GM18858 (cell line): ENCODE measurements at regions not wholly inside any gene's neighbourhood (a gene's known extent, or its start where the extent isn't known, plus 50 kb on each side); places are given as distances from the start of the nearest gene placed in this dataset.

Experiments
- ATAC-seq: cut with Tn5 transposase; IDR thresholded peaks from one replicate; pipeline ENCODE4 v1.9.1; 2021; ENCODE audit not compliant: unreplicated experiment

DNA sequence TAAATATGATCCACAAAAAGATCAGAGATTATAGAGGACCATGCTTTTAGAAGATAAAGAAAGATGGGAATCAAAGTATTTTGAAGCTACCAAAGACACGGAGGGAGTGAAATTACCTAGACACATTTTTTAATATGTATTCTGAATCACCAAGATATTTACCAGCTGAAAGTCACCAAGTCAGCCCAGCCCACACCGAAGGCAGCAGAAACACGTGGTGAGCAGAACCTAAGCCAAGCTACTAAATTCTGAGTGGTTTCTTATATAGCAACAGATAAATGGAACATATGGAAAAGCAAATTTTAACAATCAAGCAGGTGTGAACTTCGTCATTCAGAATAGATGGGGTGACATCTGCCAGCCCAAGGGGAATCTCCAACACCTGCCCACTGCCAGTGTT is 134.7 kb upstream of the AKR1E2 start:
- no peak for ATAC-seq

DNA sequence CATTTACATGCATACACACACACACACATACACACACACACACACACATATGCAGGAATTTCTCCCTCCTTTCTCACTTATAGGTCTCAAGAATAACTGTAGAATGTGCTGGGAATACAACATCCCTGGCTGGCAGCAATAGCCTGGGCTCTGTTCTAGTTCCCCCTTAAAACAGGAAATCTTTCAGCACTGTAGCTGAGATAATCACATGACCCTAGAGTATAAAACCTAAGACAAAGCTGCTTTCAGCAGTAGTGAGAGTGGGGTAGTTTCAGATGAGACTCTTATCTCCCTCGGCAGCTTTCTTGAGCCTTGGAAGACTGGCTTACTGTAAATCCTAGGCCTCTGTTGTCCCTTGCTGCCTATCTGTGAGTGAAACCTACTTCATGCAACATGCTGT is 137.4 kb upstream of the AKR1E2 start:
- ATAC-seq = no peak

DNA sequence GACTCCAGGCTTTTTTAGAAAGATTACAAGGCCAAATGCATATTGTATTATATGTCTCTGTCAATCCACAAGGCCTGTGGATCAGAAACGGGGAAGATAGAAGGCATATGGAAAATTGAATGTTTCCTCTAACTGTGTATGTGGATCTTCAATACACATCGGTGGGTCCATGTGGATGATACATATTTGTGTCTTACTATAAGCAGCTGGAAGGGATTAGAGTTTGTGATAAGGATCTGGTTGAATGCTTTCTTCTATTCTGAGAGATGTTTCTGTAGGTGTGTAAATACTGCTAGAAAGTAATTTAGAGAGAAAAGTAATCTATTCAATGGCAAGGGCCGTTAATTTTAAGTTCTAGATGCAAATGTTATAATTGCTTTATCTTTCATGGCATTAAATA is 137.8 kb upstream of the AKR1E2 start:
- no peak for ATAC-seq

GRCh38 chr10:4687397-4687796 is 138.6 kb upstream of the AKR1E2 start:
- ATAC-seq = no peak

GRCh38 chr10:4686644-4686996 is 139.4 kb upstream of the AKR1E2 start:
- no peak for ATAC-seq

DNA sequence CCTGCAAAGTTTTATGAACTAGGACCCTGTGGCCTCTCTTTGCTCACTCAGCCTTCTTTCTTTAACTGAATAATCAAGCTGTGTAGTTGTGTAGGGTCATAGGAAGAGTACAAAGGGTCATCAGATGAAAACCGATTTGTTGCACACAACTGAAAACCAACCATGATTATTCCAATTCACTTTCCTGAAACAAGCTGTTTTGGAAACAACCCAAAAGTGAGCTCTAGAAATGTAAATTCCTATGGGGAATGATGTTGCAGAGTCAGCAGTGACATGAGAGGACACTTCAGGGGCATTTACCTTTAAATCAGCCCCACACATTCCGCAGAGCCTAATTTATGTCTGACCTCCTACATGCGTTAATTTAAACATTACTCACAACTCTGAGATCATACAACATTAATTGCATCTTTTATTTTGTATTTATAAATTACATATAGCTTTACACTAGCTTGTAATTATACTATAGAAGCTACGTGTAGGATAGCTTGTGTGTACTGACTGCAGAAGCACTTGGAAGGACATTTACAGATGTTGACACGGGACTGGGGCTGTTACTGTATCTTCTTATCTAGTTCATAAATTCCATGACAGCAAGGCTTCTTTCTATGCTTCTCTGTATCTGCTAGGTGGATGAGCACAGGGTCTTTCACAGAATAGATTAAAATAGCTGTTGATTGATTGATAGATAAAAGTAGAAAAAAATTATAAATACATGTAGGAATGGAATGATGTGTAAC is 139.9 kb upstream of the AKR1E2 start:
- ATAC-seq = no peak

GRCh38 chr10:4685491-4685890 is 140.5 kb upstream of the AKR1E2 start:
- ATAC-seq = no peak

- no peak for ATAC-seq
These were observed 141.6 kb upstream of the AKR1E2 start for GRCh38 chr10:4684434-4684833.

DNA sequence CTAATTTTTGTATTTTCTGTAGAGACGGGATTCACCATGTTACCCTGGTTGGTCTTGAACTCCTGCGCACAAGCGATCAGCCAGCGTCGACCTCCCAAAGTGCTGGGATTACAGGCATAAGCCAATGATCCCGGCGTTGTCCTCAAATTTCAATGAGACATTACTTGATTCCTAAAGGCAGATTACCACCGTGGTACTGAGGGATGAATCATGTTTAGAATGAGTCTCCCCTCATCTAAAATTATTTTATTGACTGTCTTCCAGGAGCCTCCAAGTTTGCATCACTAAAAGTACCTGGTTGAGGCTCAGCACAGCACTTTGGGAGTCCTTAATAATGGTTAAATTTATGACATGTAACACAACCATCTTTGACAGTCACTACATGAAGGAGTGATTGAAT is 142.2 kb upstream of the AKR1E2 start:
- no peak for ATAC-seq

GRCh38 chr10:4683137-4683536 is 142.9 kb upstream of the AKR1E2 start:
- ATAC-seq = no peak

DNA sequence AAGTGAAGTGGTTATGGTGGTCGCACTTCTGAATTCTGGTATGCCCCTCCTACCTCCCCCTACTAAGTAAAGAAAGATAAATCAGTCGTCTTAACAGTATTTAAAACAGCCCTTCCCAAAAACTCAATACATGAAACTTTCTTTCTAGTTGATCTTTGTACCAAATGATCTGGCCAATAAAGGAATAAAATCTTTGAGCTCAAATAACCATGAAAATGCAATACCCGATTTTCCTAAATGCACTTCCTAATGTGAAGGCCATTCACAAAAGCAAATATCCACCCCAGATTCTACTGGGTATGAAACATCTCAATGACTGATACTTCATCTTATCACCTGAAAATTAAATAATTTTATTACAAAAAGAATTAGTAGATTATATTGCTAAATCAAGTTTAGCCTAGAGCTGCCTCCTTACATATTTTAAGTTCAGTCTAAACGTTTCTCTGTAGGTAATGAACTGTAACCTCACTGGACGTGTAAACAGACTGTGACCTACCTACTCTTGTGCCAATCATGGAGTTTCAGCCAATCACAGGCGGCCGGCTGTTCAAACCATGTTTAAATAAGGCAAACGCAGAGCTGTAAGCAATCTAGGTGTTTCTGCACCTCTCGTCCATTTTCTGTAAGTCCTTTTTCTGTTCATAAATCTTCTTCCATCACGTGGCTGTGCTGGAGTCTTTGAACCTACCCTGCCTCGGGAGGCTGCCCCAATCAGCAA is 146.9 kb upstream of the AKR1E2 start:
- ATAC-seq = no peak

DNA sequence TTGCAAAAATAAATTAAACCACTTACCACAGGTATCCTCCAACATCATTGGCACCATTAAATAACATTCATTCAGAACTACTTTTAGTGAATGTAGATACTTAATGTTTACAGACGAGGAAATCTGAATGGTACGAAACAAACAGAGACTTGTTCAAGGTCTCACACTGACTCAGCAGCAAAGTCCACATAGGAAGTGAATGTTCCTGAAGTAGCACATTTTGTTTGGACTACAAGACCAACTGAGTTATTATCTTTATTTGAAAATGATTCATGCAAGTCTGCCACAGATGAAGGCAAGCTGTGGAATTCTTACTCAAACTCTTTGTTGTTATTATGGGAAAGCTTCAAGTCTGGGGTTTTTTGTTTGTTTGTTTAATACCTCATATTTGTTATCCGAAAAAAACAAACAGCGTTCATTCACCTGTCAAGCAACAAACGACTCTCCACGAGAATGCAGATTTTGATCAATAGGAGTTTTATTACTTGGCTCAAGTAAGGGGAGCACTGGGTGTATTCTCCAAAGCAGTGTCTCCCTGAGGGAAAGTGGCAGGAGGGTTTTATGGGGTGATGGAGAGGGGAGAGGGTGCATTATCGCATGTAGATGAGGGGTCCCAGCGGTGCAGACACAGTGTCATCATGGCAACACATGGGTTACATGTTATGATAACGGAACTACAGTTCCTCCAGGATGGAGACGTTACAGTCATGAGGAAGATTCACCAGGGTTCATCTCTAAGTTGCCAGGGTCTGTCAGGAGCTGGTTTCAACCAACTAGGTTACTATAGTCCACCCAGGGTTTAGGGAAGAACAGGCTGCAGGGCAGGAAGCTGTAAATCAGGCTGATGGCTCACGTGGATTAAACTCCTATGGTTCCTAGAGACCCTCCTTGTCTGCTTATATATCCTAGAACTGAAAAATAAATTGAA is 147.7 kb upstream of the AKR1E2 start:
- ATAC-seq = no peak

GRCh38 chr10:4677296-4678021 is 148.5 kb upstream of the AKR1E2 start:
- no peak for ATAC-seq

DNA sequence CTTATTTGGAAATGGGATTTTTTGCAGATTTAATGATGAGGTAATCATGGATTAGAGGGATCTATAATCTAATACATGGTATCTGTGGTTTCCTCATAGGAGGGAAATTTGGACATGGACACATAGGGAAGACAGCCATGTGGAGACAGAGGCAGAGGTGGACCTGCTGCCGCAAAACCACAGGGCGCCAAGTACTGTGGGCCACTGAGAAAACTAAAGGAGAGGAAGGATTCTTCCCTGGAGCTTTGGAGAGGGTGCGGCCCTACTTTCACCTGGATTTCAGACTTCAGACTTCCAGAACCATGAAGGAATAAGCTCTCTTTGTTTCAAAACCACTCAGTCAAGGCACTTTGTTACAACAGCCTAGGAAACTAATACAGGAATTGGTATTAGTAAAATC is 149.4 kb upstream of the AKR1E2 start:
- ATAC-seq = no peak

DNA sequence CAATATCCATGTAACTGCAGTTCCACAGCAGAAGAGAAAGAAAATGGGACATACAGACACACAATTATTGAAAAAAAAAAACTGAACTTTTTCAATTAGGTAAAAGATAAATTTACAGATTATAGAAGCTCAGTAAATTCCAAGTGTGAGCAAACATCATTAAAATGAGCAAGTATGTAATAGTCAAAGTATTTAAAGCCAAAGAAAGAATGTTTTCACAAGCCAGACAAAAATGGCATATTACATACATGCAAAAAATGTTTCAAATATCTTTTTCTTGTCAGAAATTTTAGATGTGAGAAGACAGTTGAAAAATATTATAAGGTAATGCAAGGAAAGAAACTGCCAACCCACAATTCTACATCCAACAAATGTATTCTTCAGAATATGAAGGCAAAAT is 150.2 kb upstream of the AKR1E2 start:
- no peak for ATAC-seq

GRCh38 chr10:4673279-4674040 is 152.5 kb upstream of the AKR1E2 start:
- no peak for ATAC-seq

GRCh38 chr10:4672201-4672600 is 153.8 kb upstream of the AKR1E2 start:
- no peak for ATAC-seq

- ATAC-seq = no peak
These were observed 154.4 kb upstream of the AKR1E2 start for GRCh38 chr10:4671451-4672145.

DNA sequence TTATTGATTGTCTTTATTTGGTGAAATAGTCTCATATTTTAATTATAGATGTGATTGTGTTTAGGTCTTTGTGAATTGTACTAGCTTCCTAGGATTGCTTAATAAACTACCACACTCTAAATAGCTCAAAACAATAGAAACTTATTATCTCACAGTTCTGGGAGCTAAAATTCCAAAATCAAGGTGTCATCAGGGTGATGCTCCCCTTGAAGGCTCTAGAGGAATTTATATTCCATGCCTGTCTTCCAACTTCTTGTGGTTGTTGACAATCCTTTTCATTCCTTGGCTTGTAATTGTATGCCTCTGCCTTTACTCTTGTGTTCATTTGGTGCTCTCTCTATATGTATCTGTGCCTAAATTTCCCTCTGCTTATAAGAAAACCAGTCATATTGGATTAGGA is 155.3 kb upstream of the AKR1E2 start:
- ATAC-seq = no peak

GRCh38 chr10:4669585-4669984 is 156.4 kb upstream of the AKR1E2 start:
- no peak for ATAC-seq
